ENCODE measurements at regions not wholly inside any gene's neighbourhood (a gene's known extent, or its start where the extent isn't known, plus 50 kb on each side); places are given as distances from the start of the nearest gene placed in this dataset.
"Not testable (repeated sequence)": the region's sequence is repeated elsewhere in the genome, so short reads cannot be mapped to it uniquely, and the experiment has no call there.

GRCh38 chr1:65577278-65577677 is 156.8 kb downstream of the LEPR start:
- Mint-ChIP-seq H3K9me3 (no peaks in the 10 kb centered on the region), H3K27ac (ENCODE audit: unreplicated experiment) (no peak overlapping the region), H3K27me3 (ENCODE audit: low read depth) (no peaks in the 10 kb centered on the region), H3K36me3 (ENCODE audit: low read depth) (no peaks in the 10 kb centered on the region), H3K4me1 (peaks cover 7% of the 10 kb centered on the region), H3K4me3 (no peak overlapping the region)
- no peak for DNase-seq (ENCODE audit: low read depth, low spot score)
- no peak for TF ChIP-seq CTCF (conservative IDR thresholded peaks at IDR 0.05)

DNA sequence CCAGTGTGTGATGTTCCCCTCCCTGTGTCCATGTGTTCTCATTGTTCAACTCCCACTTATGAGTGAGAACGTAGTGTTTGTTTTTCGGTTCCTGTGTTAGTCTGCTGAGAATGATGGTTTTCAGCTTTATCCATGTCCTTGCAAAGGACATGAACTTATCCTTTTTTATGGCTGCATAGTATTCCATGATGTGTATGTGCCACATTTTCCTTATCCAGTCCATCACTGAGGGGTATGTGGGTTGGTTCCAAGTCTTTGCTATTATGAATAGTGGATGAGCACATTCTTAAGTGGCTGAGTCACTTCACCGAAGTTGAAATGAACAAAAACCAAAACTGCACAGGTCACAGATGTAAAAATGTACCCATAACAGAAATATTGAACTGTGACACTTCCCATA is 157.5 kb downstream of the LEPR start:
- not testable (repeated sequence) for H3K27ac Mint-ChIP-seq (ENCODE audit: unreplicated experiment); DNase-seq (ENCODE audit: low read depth, low spot score); H3K4me1 Mint-ChIP-seq; H3K27me3 Mint-ChIP-seq (ENCODE audit: low read depth); H3K9me3 Mint-ChIP-seq; H3K4me3 Mint-ChIP-seq; H3K36me3 Mint-ChIP-seq (ENCODE audit: low read depth)

- H3K9me3 Mint-ChIP-seq: peaks cover 3% of the 10 kb centered on the region
- H3K4me3 Mint-ChIP-seq: no peak overlapping the region
- DNase-seq (ENCODE audit: low read depth, low spot score): no peak
- no peak for TF ChIP-seq CTCF (conservative IDR thresholded peaks at IDR 0.05)
- H3K36me3 Mint-ChIP-seq (ENCODE audit: low read depth): peaks cover 7% of the 10 kb centered on the region
- peaks cover 7% of the 10 kb centered on the region for H3K4me1 Mint-ChIP-seq
- no peaks in the 10 kb centered on the region for H3K27me3 Mint-ChIP-seq (ENCODE audit: low read depth)
- H3K27ac Mint-ChIP-seq (ENCODE audit: unreplicated experiment): no peak overlapping the region
These were observed 160.7 kb downstream of the LEPR start for GRCh38 chr1:65581119-65581518.

GRCh38 chr1:65584399-65584798 is 163.9 kb downstream of the LEPR start:
- Mint-ChIP-seq H3K27ac (ENCODE audit: unreplicated experiment) (no peak overlapping the region), H3K27me3 (ENCODE audit: low read depth) (no peaks in the 10 kb centered on the region)
- no peak for TF ChIP-seq CTCF (conservative IDR thresholded peaks at IDR 0.05)

GRCh38 chr1:65590279-65590678 is 169.8 kb downstream of the LEPR start:
- no peaks in the 10 kb centered on the region for H3K27me3 Mint-ChIP-seq (ENCODE audit: low read depth)
- no peak overlapping the region for H3K27ac Mint-ChIP-seq (ENCODE audit: unreplicated experiment)

More at GRCh38 chr1:65584399-65584798, 163.9 kb downstream of the LEPR start:
- no peak overlapping the region for H3K4me3 Mint-ChIP-seq
- H3K4me1 Mint-ChIP-seq: peaks cover 7% of the 10 kb centered on the region
- H3K36me3 Mint-ChIP-seq (ENCODE audit: low read depth): peaks cover 7% of the 10 kb centered on the region
- peaks cover 3% of the 10 kb centered on the region for H3K9me3 Mint-ChIP-seq
- no peak for DNase-seq (ENCODE audit: low read depth, low spot score)

GRCh38 chr1:65593516-65593915 is 173.0 kb downstream of the LEPR start:
- DNase-seq (ENCODE audit: low read depth, low spot score): no peak
- TF ChIP-seq CTCF (conservative IDR thresholded peaks at IDR 0.05): no peak

More at GRCh38 chr1:65590279-65590678, 169.8 kb downstream of the LEPR start:
- Mint-ChIP-seq H3K4me1 (no peaks in the 10 kb centered on the region), H3K4me3 (no peak overlapping the region), H3K36me3 (ENCODE audit: low read depth) (no peaks in the 10 kb centered on the region), H3K9me3 (peaks cover 3% of the 10 kb centered on the region)
- DNase-seq (ENCODE audit: low read depth, low spot score): no peak
- TF ChIP-seq CTCF (conservative IDR thresholded peaks at IDR 0.05): no peak

More at GRCh38 chr1:65593516-65593915, 173.0 kb downstream of the LEPR start:
- H3K36me3 Mint-ChIP-seq (ENCODE audit: low read depth): no peaks in the 10 kb centered on the region
- no peak overlapping the region for H3K27ac Mint-ChIP-seq (ENCODE audit: unreplicated experiment)
- no peak overlapping the region for H3K4me3 Mint-ChIP-seq
- H3K27me3 Mint-ChIP-seq (ENCODE audit: low read depth): no peaks in the 10 kb centered on the region
- no peaks in the 10 kb centered on the region for H3K4me1 Mint-ChIP-seq
- peaks cover 3% of the 10 kb centered on the region for H3K9me3 Mint-ChIP-seq

Data from neural crest cell (in vitro differentiated cells).